Retinal pigment epithelial cell (primary cell): ENCODE measurements at regions not wholly inside any gene's neighbourhood (a gene's known extent, or its start where the extent isn't known, plus 50 kb on each side); places are given as distances from the start of the nearest gene placed in this dataset.

Source experiments
- DNase-seq: peaks from one replicate; pipeline ENCODE4 v3.0.0-alpha.2; 2010; ENCODE audit warnings: low read depth
- H3K4me3 ChIP-seq: 2 replicates; pipeline ENCODE4 v1.5.1; 2011; ENCODE audit warnings: mild to moderate bottlenecking, low read length, control low read depth, moderate library complexity
- CTCF ChIP-seq: conservative IDR thresholded peaks from 2 replicates; pipeline ENCODE4 v1.5.1; 2011; ENCODE audit warnings: low read depth, low read length, control low read depth, inconsistent platforms

DNA sequence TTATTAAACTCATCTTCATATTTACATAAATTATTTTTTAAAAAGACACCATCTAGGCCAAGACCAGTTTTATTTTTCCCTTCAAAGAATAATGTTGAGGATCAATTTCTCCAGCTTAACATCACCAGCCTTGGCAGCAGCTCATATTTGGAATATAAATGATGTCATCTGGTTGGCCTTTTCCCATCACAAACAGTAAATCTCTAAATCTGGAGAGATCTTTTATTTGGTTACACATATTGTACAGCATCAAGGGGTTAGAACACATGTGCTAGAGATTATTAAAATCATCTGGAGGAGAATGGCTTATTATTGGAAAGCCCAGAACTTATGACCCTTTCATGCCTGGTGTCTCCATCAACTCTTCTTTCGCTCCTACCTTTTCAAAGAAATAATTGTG is 508.8 kb downstream of the PLPP3 start:
- no peak for DNase-seq
- no peak for TF ChIP-seq CTCF

DNA sequence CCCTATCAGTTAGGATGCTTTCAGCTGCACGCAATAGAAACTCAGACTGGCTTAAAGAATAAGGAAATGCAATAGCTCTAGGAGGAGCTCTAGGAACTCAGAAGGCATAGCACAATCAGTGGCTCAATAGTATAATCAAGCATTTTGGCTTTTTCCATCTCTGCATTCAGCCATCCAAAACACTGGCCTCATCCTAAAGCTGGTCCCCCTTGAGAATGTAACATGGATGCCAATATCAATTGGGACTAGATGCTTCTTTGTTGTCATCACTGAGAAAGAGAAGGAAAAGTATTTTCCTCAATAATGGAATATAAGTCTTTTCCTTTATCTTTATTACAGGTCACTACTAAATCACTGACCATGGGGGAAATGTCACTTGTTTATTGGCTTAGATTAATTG is 509.5 kb downstream of the PLPP3 start:
- no peak overlapping the region for H3K4me3 ChIP-seq
- TF ChIP-seq CTCF, result no peak
- DNase-seq, result no peak

More for the DNA sequence above, 508.8 kb downstream of the PLPP3 start:
- no peak overlapping the region for H3K4me3 ChIP-seq

- TF ChIP-seq CTCF, result no peak
- DNase-seq, result no peak
- no peak overlapping the region for H3K4me3 ChIP-seq
Measured at GRCh38 chr1:56068908-56069307, 510.5 kb downstream of the PLPP3 start.

DNA sequence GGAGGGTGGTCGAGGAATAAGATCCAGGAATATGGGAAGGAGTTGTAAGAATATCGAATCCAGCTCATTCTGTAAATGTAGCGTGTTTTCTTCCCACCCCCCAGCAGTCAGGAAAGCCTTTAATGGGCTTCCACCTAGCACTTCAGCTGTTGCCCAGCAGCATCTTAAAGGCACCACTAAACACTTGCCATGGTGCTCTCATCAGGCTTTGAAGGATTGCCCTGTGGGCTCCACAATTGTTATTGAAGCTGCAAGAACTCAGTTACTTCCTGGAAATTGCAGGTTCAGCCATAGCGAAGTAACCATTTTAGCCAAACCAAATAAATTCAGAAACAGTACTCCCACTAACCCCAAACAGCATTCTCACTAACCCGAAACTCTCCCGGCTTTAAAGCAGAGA is 511.2 kb downstream of the PLPP3 start:
- TF ChIP-seq CTCF, result no peak
- H3K4me3 ChIP-seq, result no peak overlapping the region
- DNase-seq, result no peak

DNA sequence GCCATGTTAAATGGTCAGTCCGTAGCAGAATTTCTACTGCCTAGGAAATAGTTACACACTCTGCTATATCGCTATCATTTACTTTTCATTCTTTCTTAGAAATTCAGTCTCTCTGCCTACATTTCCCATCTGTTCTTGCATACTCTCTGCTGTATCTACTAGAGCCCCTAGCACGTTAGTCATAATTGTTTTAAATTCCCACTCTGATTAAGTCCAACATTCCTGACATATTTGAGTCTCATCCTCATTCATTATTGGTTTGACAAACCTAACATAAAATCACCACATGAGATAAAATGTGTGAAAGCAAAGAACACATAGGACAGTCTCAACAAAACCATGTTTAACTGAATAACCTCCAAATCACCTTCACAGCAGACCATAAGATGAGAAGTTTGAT is 513.6 kb downstream of the PLPP3 start:
- TF ChIP-seq CTCF, result no peak
- no peak for DNase-seq

DNA sequence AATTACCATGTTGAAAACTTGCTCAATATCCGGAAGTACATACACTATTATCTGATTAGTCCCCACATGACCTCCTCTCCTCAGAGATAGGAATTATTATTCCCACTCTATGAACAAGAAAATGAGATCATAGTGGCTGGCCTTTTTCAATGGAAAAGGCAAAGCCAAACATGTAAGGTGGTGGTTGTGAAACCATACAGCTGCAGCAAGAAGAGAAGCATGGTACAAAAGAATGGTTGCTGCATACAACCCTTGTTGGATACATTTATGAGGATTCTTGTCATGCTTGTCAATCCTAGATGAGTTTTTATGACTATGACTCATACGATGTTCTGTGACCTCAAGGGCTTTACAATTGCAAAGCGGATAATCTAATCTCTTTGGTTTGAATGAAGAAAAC is 514.7 kb downstream of the PLPP3 start:
- no peak overlapping the region for H3K4me3 ChIP-seq
- no peak for DNase-seq
- TF ChIP-seq CTCF, result no peak

More for the DNA sequence above, 513.6 kb downstream of the PLPP3 start:
- H3K4me3 ChIP-seq, result no peak overlapping the region

DNA sequence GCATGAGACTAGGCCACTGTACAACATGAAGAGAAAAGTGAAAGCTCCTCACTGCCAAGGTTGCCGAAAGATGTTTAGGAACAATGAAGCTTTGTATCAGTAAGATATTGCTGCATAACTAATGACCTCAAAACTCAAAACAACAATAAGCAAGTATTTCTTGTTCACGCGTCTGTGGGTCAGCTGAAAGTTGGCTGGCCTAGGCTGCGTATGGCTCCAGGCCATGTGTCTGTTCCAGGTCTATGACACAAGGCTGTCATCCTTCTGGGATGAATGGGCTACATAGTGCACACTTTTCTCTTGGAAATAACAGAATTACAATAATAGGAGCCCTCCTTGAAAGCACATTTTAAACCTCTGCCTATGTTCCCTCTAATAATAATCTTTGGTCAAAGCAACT is 515.9 kb downstream of the PLPP3 start:
- no peak for DNase-seq
- TF ChIP-seq CTCF, result no peak
- no peak overlapping the region for H3K4me3 ChIP-seq
